H1 (cell line): ENCODE measurements at regions not wholly inside any gene's neighbourhood (a gene's known extent, or its start where the extent isn't known, plus 50 kb on each side); places are given as distances from the start of the nearest gene placed in this dataset.

Experiments used
- CTCF ChIA-PET: fragments of 300-600 bp; sonication (Branson Sonifier 250); formaldehyde crosslinking; loops from one replicate; lab custom pipeline; 2021; ENCODE audit not compliant: partially characterized antibody; lab: Charles Lee
- POLR2A ChIA-PET: fragments of 300-600 bp; sonication (Branson Sonifier 250); formaldehyde crosslinking; loops from one replicate; lab custom pipeline; 2021; ENCODE audit warnings: inconsistent platforms; ENCODE audit not compliant: partially characterized antibody; lab: Charles Lee
- DNase-seq, 2 experiments: peaks; one replicate each; pipeline versions ENCODE4 v3.0.0 to v3.0.0-alpha.2; 2010 to 2022; ENCODE audit warnings: low spot score in 2 of 2, low read depth in 1 of 2, mixed read lengths in 1 of 2
- FAIRE-seq: peaks from 2 replicates; lab custom pipeline; 2011; peaks lifted over from hg19 to GRCh38; lab: Jason Lieb, UNC
- H2AFZ ChIP-seq: 2 replicates; pipeline ENCODE4 v1.8.1; 2012; ENCODE audit warnings: low read length, inconsistent platforms
- H2AK5ac ChIP-seq: 2 replicates; pipeline ENCODE4 v1.6.1; 2013; ENCODE audit warnings: low read depth, low read length
- H2BK120ac ChIP-seq: replicated peaks from 2 replicates; pipeline ENCODE3; 2013; ENCODE audit warnings: low read depth, low read length, inconsistent platforms
- H2BK12ac ChIP-seq: 2 replicates; pipeline ENCODE4 v1.6.1; 2013; ENCODE audit warnings: low read depth, low read length
- H2BK15ac ChIP-seq: 2 replicates; pipeline ENCODE4 v1.6.1; 2013; ENCODE audit warnings: low read length
- H2BK20ac ChIP-seq: 2 replicates; pipeline ENCODE4 v1.6.1; 2013; ENCODE audit warnings: low read length
- H2BK5ac ChIP-seq: 2 replicates; pipeline ENCODE4 v1.6.1; 2013; ENCODE audit warnings: low read depth, low read length
- H3K14ac ChIP-seq: 2 replicates; pipeline ENCODE4 v1.6.1; 2013; ENCODE audit warnings: inconsistent platforms; ENCODE audit not compliant: insufficient read length
- H3K18ac ChIP-seq: 2 replicates; pipeline ENCODE4 v1.6.1; 2013; ENCODE audit warnings: low read length; ENCODE audit errors: extremely low read depth
- H3K23ac ChIP-seq: 2 replicates; pipeline ENCODE4 v1.6.1; 2013; ENCODE audit warnings: inconsistent platforms; ENCODE audit not compliant: insufficient read length
- H3K23me2 ChIP-seq: 2 replicates; pipeline ENCODE4 v1.6.1; 2013; ENCODE audit warnings: low read depth, low read length
- H3K27ac ChIP-seq: 2 replicates; pipeline ENCODE4 v1.6.1; 2011; ENCODE audit warnings: low read depth, low read length, inconsistent platforms
- H3K27me3 ChIP-seq, 4 experiments: replicated peaks in 1 of 4; 1 replicate in 1 of 4; 2 replicates in 3 of 4; pipeline versions ENCODE4 v1.6.1 to v1.8.1; 2011 to 2013; ENCODE audit warnings: low read length in 3 of 4, mild to moderate bottlenecking in 3 of 4, inconsistent platforms in 2 of 4, mixed read lengths in 2 of 4, moderate library complexity in 1 of 4; ENCODE audit not compliant: control insufficient read depth in 3 of 4, insufficient read depth in 3 of 4; ENCODE audit errors: extremely low read depth in 1 of 4
- H3K36me3 ChIP-seq, 4 experiments: 2 replicates each; pipeline versions ENCODE4 v1.6.1 to v1.8.1; 2011 to 2013; ENCODE audit warnings: mild to moderate bottlenecking in 4 of 4, low read length in 3 of 4, moderate library complexity in 2 of 4, control low read depth in 1 of 4, inconsistent platforms in 1 of 4; ENCODE audit not compliant: insufficient read depth in 4 of 4, control insufficient read depth in 2 of 4
- H3K4ac ChIP-seq: replicated peaks from 2 replicates; pipeline ENCODE3; 2013; ENCODE audit warnings: low read length, low read depth, mixed read lengths, inconsistent platforms; ENCODE audit not compliant: insufficient read length
- H3K4me1 ChIP-seq, 4 experiments: replicated peaks in 1 of 4; 1 replicate in 1 of 4; 2 replicates in 3 of 4; pipeline versions ENCODE4 v1.6.1 to v1.8.1; 2011 to 2013; ENCODE audit warnings: low read length in 3 of 4, inconsistent platforms in 2 of 4, mixed read lengths in 1 of 4; ENCODE audit not compliant: insufficient read depth in 4 of 4, control insufficient read depth in 3 of 4
- H3K4me2 ChIP-seq, 2 experiments: 2 replicates each; pipeline versions ENCODE4 v1.6.1 to v1.8.1; 2011 to 2013; ENCODE audit warnings: low read depth in 2 of 2, low read length in 2 of 2, control low read depth in 1 of 2, inconsistent platforms in 1 of 2, mild to moderate bottlenecking in 1 of 2; ENCODE audit not compliant: insufficient read depth in 1 of 2
- H3K4me3 ChIP-seq, 4 experiments: fragments of 200-600, 300-600 bp in 1 of 4; sonication (generic), shearing (Covaris generic), sonication (Bioruptor Twin) in 1 of 4; 2 replicates each; pipeline versions ENCODE4 v1.5.1 to v1.8.1; 2011 to 2016; ENCODE audit warnings: low read length in 4 of 4, low read depth in 3 of 4, control low read depth in 2 of 4, inconsistent platforms in 2 of 4, mild to moderate bottlenecking in 2 of 4, mixed read lengths in 1 of 4, moderate library complexity in 1 of 4; ENCODE audit not compliant: insufficient read depth in 2 of 4; ENCODE audit errors: extremely low read depth in 1 of 4
- H3K56ac ChIP-seq: replicated peaks from 2 replicates; pipeline ENCODE3; 2013; ENCODE audit warnings: low read depth, mild to moderate bottlenecking, mixed read lengths, low read length, inconsistent platforms; ENCODE audit not compliant: insufficient read length
- H3K79me1 ChIP-seq: 2 replicates; pipeline ENCODE4 v1.6.1; 2013; ENCODE audit warnings: low read depth, low read length, control low read depth
- H3K79me2 ChIP-seq, 2 experiments: 2 replicates each; pipeline versions ENCODE4 v1.6.1 to v1.8.1; 2012 to 2013; ENCODE audit warnings: low read length in 2 of 2, mild to moderate bottlenecking in 2 of 2, inconsistent platforms in 1 of 2; ENCODE audit not compliant: insufficient read depth in 2 of 2, control insufficient read depth in 1 of 2
- H3K9ac ChIP-seq, 4 experiments: replicated peaks in 1 of 4; 1 replicate in 1 of 4; 2 replicates in 3 of 4; pipeline versions ENCODE4 v1.6.1 to v1.8.1; 2011 to 2013; ENCODE audit warnings: low read depth in 3 of 4, low read length in 3 of 4, control low read depth in 2 of 4, mild to moderate bottlenecking in 2 of 4, moderate library complexity in 2 of 4, inconsistent platforms in 1 of 4; ENCODE audit errors: extremely low read depth in 1 of 4
- H3K9me3 ChIP-seq, 2 experiments: 2 replicates each; pipeline versions ENCODE4 v1.6.1 to v1.8.1; 2012 to 2013; ENCODE audit warnings: mild to moderate bottlenecking in 2 of 2, moderate library complexity in 2 of 2, control low read depth in 1 of 2, inconsistent platforms in 1 of 2, low read depth in 1 of 2, low read length in 1 of 2, mixed read lengths in 1 of 2; ENCODE audit not compliant: insufficient read depth in 2 of 2
- H4K20me1 ChIP-seq, 2 experiments: replicated peaks in 1 of 2; 2 replicates each; pipeline versions ENCODE3 to v1.8.1; 2011 to 2013; ENCODE audit warnings: inconsistent platforms in 2 of 2, low read length in 2 of 2, mild to moderate bottlenecking in 1 of 2; ENCODE audit not compliant: insufficient read depth in 2 of 2, control insufficient read depth in 1 of 2
- H4K5ac ChIP-seq: 2 replicates; pipeline ENCODE4 v1.6.1; 2013; ENCODE audit warnings: low read length, low read depth, mixed read lengths, inconsistent platforms; ENCODE audit not compliant: insufficient read length
- H4K8ac ChIP-seq: 2 replicates; pipeline ENCODE4 v1.8.0; 2013; ENCODE audit warnings: mild to moderate bottlenecking, moderate library complexity, low read length, inconsistent platforms; ENCODE audit not compliant: insufficient read depth; ENCODE audit errors: extremely low read depth
- H4K91ac ChIP-seq: replicated peaks from 2 replicates; pipeline ENCODE3; 2013; ENCODE audit warnings: low read length, mixed read lengths, inconsistent platforms; ENCODE audit not compliant: insufficient read length
- TEAD4 ChIP-seq: IDR thresholded peaks from 2 replicates; pipeline ENCODE4 v1.6.1; 2012; ENCODE audit warnings: low read depth, low read length, inconsistent platforms, mixed read lengths
- WGBS, 2 experiments: shearing (Covaris generic) in 1 of 2; methylation state at CpG; one replicate each; pipeline versions ENCODE4 v1.1.6 to v1.1.7; 2013 to 2015; ENCODE audit warnings: low lambda C conversion rate in 2 of 2, mixed read lengths in 2 of 2, inconsistent platforms in 1 of 2, low coverage in 1 of 2, missing lambda C conversion rate in 1 of 2; ENCODE audit not compliant: insufficient replicate concordance in 2 of 2, insufficient coverage in 1 of 2, insufficient read length in 1 of 2; ENCODE audit errors: extremely low coverage in 1 of 2, missing lambda C conversion rate in 1 of 2; 5-methylcytosine and 5-hydroxymethylcytosine counted together

- no peaks in the 10 kb centered on the region for H3K9me3 ChIP-seq
- no peak overlapping the region for H3K14ac ChIP-seq
- no peak overlapping the region for H2AK5ac ChIP-seq
- no peaks in the 10 kb centered on the region for H3K23me2 ChIP-seq
- no peak for FAIRE-seq
- H3K4me3 ChIP-seq = no peak overlapping the region
- no peak overlapping the region for H3K4ac ChIP-seq
- no peaks in the 10 kb centered on the region for H3K27me3 ChIP-seq
- no peaks in the 10 kb centered on the region for H3K36me3 ChIP-seq
- H2BK5ac ChIP-seq = no peak overlapping the region
- no peak overlapping the region for H2BK20ac ChIP-seq
- H2BK120ac ChIP-seq = no peak overlapping the region
- H2BK15ac ChIP-seq = no peak overlapping the region
- H2BK12ac ChIP-seq = no peak overlapping the region
- no peak overlapping the region for H4K5ac ChIP-seq
- no peak overlapping the region for H4K8ac ChIP-seq
- H4K91ac ChIP-seq = no peak overlapping the region
- no peaks in the 10 kb centered on the region for H4K20me1 ChIP-seq
- no peaks in the 10 kb centered on the region for H3K79me1 ChIP-seq
- WGBS, 2 experiments = 55% methylated on average over 1 of the region's 1 CpG; no CpG with 5 or more reads in 1 of the 2 experiments
- H2AFZ ChIP-seq = 0 out of 2 replicates have a peak overlapping the region, but pooled peaks have one; percentile 10
- H3K4me2 ChIP-seq = no peak overlapping the region
- H3K18ac ChIP-seq = no peak overlapping the region
- no peak for DNase-seq
- no peak overlapping the region for H3K27ac ChIP-seq
- ChIA-PET CTCF (interaction anchor here (0.8 to 2.1 kb wide), 7 partner anchors 11 to 448 kb away, joined by 3 to 7 read pairs (median 4); no protein-coding TSS in a partner anchor), POLR2A (no interaction called here)
- no peaks in the 10 kb centered on the region for H3K79me2 ChIP-seq
- no peak overlapping the region for H3K56ac ChIP-seq
- peaks cover 0 to 5% (median 0%) of the 10 kb centered on the region in 4 experiments; a peak in 2 of 7 replicates for H3K4me1 ChIP-seq
- H3K9ac ChIP-seq = no peak overlapping the region
- no peak overlapping the region for H3K23ac ChIP-seq
- TF ChIP-seq TEAD4 = no peak
Observed at GRCh38 chr3:96331341-96331740, 483.1 kb upstream of the EPHA6 start.
